Skeletal muscle tissue (tissue), 3 donors: ENCODE measurements at regions not wholly inside any gene's neighbourhood (a gene's known extent, or its start where the extent isn't known, plus 50 kb on each side); places are given as distances from the start of the nearest gene placed in this dataset.
"Not testable (repeated sequence)": the region's sequence is repeated elsewhere in the genome, so short reads cannot be mapped to it uniquely, and the experiment has no call there.

ENCODE experiments used
- H3K27ac ChIP-seq: one replicate; pipeline ENCODE4 v1.7.0; 2013; ENCODE audit warnings: mild to moderate bottlenecking, low read depth, low read length, inconsistent platforms
- H3K27me3 ChIP-seq, 3 donors: one replicate each; pipeline ENCODE4 v1.7.0; 2013; ENCODE audit warnings: low read length in 3 of 3; ENCODE audit not compliant: control insufficient read depth in 3 of 3, insufficient read depth in 3 of 3
- H3K36me3 ChIP-seq, 3 donors: one replicate each; pipeline ENCODE4 v1.7.0; 2013; ENCODE audit warnings: low read length in 3 of 3; ENCODE audit not compliant: control insufficient read depth in 3 of 3, insufficient read depth in 3 of 3
- H3K4me1 ChIP-seq, 3 donors: one replicate each; pipeline ENCODE4 v1.7.0; 2013; ENCODE audit warnings: low read length in 3 of 3, mild to moderate bottlenecking in 3 of 3; ENCODE audit not compliant: control insufficient read depth in 3 of 3, insufficient read depth in 3 of 3
- H3K4me3 ChIP-seq, 3 donors: one replicate each; pipeline ENCODE4 v1.7.0; 2013; ENCODE audit warnings: low read length in 3 of 3
- H3K9ac ChIP-seq, 3 donors: one replicate each; pipeline ENCODE4 v1.7.0; 2013; ENCODE audit warnings: low read length in 3 of 3, mild to moderate bottlenecking in 3 of 3, moderate library complexity in 2 of 3, low read depth in 1 of 3
- H3K9me3 ChIP-seq, 3 donors: one replicate each; pipeline ENCODE4 v1.7.0; 2013; ENCODE audit warnings: low read length in 3 of 3; ENCODE audit not compliant: control insufficient read depth in 3 of 3
- donor health status: Osteomylitis.

DNA sequence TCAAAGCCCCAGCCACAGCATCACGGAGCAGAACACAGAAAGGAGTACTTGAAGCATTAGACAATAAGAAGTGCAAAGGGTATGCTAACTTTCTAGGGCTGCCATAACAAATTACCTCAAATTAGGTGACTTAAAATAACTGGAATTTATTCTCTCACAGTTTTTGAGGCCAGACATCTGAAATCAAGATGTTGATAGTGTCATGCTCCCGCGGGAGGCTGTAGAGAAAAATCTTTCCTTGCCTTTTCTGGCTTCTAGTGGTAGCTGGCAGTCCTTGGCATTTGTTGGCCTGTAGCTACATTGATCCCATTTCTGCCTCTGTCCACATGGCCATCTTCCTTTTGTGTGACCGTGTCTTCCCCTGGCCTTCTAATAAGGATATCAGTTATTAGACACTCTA lies 51.9 kb upstream of the SPDL1 start:
- Histone ChIP-seq H3K36me3 (no peaks in the 10 kb centered on the region), H3K9ac (no peak overlapping the region), H3K4me3 (no peak overlapping the region), H3K9me3 (no peaks in the 10 kb centered on the region), H3K27ac (no peak overlapping the region), H3K4me1 (no peaks in the 10 kb centered on the region), H3K27me3 (no peaks in the 10 kb centered on the region)

- Histone ChIP-seq H3K4me1 (no peaks in the 10 kb centered on the region), H3K27ac (no peak overlapping the region), H3K36me3 (no peaks in the 10 kb centered on the region), H3K9ac (no peak overlapping the region), H3K4me3 (no peak overlapping the region), H3K27me3 (no peaks in the 10 kb centered on the region), H3K9me3 (no peaks in the 10 kb centered on the region)
Measured at GRCh38 chr5:169527863-169528262, 55.7 kb upstream of the SPDL1 start.

GRCh38 chr5:169527066-169527465 lies 56.5 kb upstream of the SPDL1 start:
- H3K27ac ChIP-seq, result no peak overlapping the region
- H3K4me1 ChIP-seq, result no peaks in the 10 kb centered on the region
- no peak overlapping the region for H3K9ac ChIP-seq
- no peaks in the 10 kb centered on the region for H3K9me3 ChIP-seq
- H3K27me3 ChIP-seq, result no peaks in the 10 kb centered on the region
- H3K4me3 ChIP-seq, result no peak overlapping the region
- H3K36me3 ChIP-seq, result no peaks in the 10 kb centered on the region

- Histone ChIP-seq H3K4me1 (no peaks in the 10 kb centered on the region), H3K27me3 (no peaks in the 10 kb centered on the region), H3K27ac (no peak overlapping the region), H3K36me3 (no peaks in the 10 kb centered on the region), H3K4me3 (no peak overlapping the region), H3K9me3 (no peaks in the 10 kb centered on the region), H3K9ac (no peak overlapping the region)
Measured at GRCh38 chr5:169522851-169523250, 60.7 kb upstream of the SPDL1 start.

- Histone ChIP-seq H3K9ac (no peak overlapping the region), H3K4me3 (no peak overlapping the region), H3K9me3 (no peaks in the 10 kb centered on the region), H3K27ac (no peak overlapping the region), H3K36me3 (no peaks in the 10 kb centered on the region), H3K4me1 (no peaks in the 10 kb centered on the region), H3K27me3 (no peaks in the 10 kb centered on the region)
Measured at GRCh38 chr5:169521366-169521983, 62.1 kb upstream of the SPDL1 start.

GRCh38 chr5:169519358-169519757 lies 64.2 kb upstream of the SPDL1 start:
- no peaks in the 10 kb centered on the region for H3K36me3 ChIP-seq
- H3K9me3 ChIP-seq, result no peaks in the 10 kb centered on the region
- H3K9ac ChIP-seq, result no peak overlapping the region
- no peak overlapping the region for H3K27ac ChIP-seq
- no peaks in the 10 kb centered on the region for H3K27me3 ChIP-seq
- H3K4me3 ChIP-seq, result no peak overlapping the region
- no peaks in the 10 kb centered on the region for H3K4me1 ChIP-seq

- H3K36me3 ChIP-seq, H3K4me3 ChIP-seq, H3K4me1 ChIP-seq, H3K27me3 ChIP-seq, H3K9me3 ChIP-seq, H3K27ac ChIP-seq, H3K9ac ChIP-seq: not testable (repeated sequence)
Measured at GRCh38 chr5:169518779-169519178, 64.8 kb upstream of the SPDL1 start.

- H3K36me3 ChIP-seq, result no peaks in the 10 kb centered on the region
- no peak overlapping the region for H3K4me3 ChIP-seq
- no peaks in the 10 kb centered on the region for H3K9me3 ChIP-seq
- no peaks in the 10 kb centered on the region for H3K4me1 ChIP-seq
- H3K27ac ChIP-seq, result no peak overlapping the region
- H3K9ac ChIP-seq, result no peak overlapping the region
- H3K27me3 ChIP-seq, result peaks cover 0 to 2% (median 0%) of the 10 kb centered on the region in 3 donors
Measured at GRCh38 chr5:169512385-169512784, 71.2 kb upstream of the SPDL1 start.

DNA sequence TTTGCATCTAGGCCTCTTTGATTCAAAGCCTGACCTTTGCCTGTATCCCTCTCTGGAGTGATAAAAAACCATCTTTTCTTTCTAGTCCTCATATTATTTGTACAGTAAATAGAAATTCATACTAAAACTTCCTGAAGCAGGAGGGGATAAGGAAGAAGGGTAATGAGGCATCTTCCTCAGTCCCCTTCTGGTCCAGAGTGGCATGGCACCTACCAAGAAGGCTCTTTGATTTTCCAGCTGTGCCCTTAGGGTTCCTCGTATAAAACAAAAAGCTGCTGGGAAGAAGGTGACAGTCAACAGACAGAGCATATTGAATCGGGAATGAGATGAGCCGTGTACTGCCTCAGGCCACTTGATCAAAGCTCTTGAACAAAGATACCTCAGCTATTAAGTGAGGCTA lies 71.9 kb upstream of the SPDL1 start:
- Histone ChIP-seq H3K4me1 (no peaks in the 10 kb centered on the region), H3K27me3 (peaks cover 0 to 2% (median 0%) of the 10 kb centered on the region in 3 donors), H3K27ac (no peak overlapping the region), H3K36me3 (no peaks in the 10 kb centered on the region), H3K9ac (no peak overlapping the region), H3K4me3 (no peak overlapping the region), H3K9me3 (no peaks in the 10 kb centered on the region)

DNA sequence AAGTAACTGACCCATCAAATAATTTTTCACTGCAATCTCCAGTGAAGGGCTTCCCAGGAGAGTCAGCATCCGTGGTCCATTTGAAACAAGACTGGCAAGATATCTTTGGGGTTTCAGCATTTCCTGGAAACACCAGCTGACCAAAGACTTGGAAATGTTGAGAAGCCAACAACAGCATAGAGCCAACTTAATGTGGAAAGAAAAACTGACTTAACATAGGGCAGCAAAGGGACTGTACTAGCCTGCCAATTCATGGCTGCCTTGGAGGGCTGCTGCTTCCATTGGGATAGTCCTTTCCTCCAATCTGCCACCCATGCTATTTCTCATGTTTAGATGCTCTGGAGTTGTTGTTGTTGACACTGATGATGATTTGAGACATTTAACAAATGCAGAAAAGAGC lies 76.5 kb upstream of the SPDL1 start:
- H3K4me3 ChIP-seq, result no peak overlapping the region
- H3K9ac ChIP-seq, result no peak overlapping the region
- H3K27ac ChIP-seq, result no peak overlapping the region
- no peaks in the 10 kb centered on the region for H3K4me1 ChIP-seq
- no peaks in the 10 kb centered on the region for H3K36me3 ChIP-seq
- no peaks in the 10 kb centered on the region for H3K9me3 ChIP-seq
- H3K27me3 ChIP-seq, result no peaks in the 10 kb centered on the region

GRCh38 chr5:169503886-169504285 lies 79.7 kb upstream of the SPDL1 start:
- H3K27me3 ChIP-seq, result no peaks in the 10 kb centered on the region
- H3K27ac ChIP-seq, result no peak overlapping the region
- no peak overlapping the region for H3K4me3 ChIP-seq
- no peaks in the 10 kb centered on the region for H3K36me3 ChIP-seq
- H3K9ac ChIP-seq, result no peak overlapping the region
- H3K4me1 ChIP-seq, result no peaks in the 10 kb centered on the region
- H3K9me3 ChIP-seq, result no peaks in the 10 kb centered on the region
